ENCODE measurements at regions not wholly inside any gene's neighbourhood (a gene's known extent, or its start where the extent isn't known, plus 50 kb on each side); places are given as distances from the start of the nearest gene placed in this dataset.
A peak's percentile ranks its signal among the peaks of the same experiment; 100 is the strongest.

GRCh38 chr5:22928821-22929482 is 75.8 kb upstream of the CDH12 start:
- H2BK120ac ChIP-seq (ENCODE audit: low read depth, low read length, poor library complexity, severe bottlenecking), result no peak overlapping the region
- H2BK12ac ChIP-seq (ENCODE audit: insufficient read length, low read depth, low read length), result no peak overlapping the region
- H3K36me3 Mint-ChIP-seq (ENCODE audit: insufficient read depth in 1 of 3, low read depth in 3 of 3), result peaks cover 9 to 21% (median 11%) of the 10 kb centered on the region in 3 experiments; a peak in 6 of 7 replicates
- H4K91ac ChIP-seq (ENCODE audit: insufficient read length, low read depth, low read length), result no peak overlapping the region
- H3K9me3 ChIP-seq (ENCODE audit: control insufficient read depth, low read depth, low read length), result no peaks in the 10 kb centered on the region
- H2AFZ ChIP-seq (ENCODE audit: low read length), result no peak overlapping the region
- H3K27ac Mint-ChIP-seq, result peak overlapping the region; percentile 94 to 99 (median 98)
- H3K9me3 Mint-ChIP-seq, result peaks cover 8 to 13% of the 10 kb centered on the region in 2 experiments; a peak in 4 of 5 replicates
- H4K20me1 ChIP-seq (ENCODE audit: control insufficient read depth, insufficient read depth, insufficient read length), result no peaks in the 10 kb centered on the region
- no peaks in the 10 kb centered on the region for H3K79me1 ChIP-seq (ENCODE audit: insufficient read depth, low read depth, low read length, poor library complexity, severe bottlenecking)
- H2BK20ac ChIP-seq (ENCODE audit: low read depth, low read length, poor library complexity, severe bottlenecking), result peak overlapping the region; percentile 93
- H2BK15ac ChIP-seq (ENCODE audit: low read depth, low read length), result no peak overlapping the region
- no peak overlapping the region for H3K23ac ChIP-seq (ENCODE audit: insufficient read length, low read depth, low read length)
- no peak overlapping the region for H3K4me3 Mint-ChIP-seq
- no peak overlapping the region for H4K5ac ChIP-seq (ENCODE audit: insufficient read length, low read depth, low read length)
- H3K4ac ChIP-seq (ENCODE audit: low read depth, low read length), result no peak overlapping the region; the same call in 1 of the 2 replicates
- H3K27ac ChIP-seq (ENCODE audit: insufficient read length, low read depth, low read length), result peak overlapping the region; percentile 69
- no peak overlapping the region for H3K4me2 ChIP-seq (ENCODE audit: insufficient read depth, insufficient read length, low read length)
- no peak overlapping the region for H3K56ac ChIP-seq (ENCODE audit: insufficient read length, low read depth, low read length)
- DNase-seq, result peak; percentile 35
- WGBS (ENCODE audit: extremely low coverage, insufficient read length, low lambda C conversion rate), result no CpG with 5 or more reads among the region's 1 CpG
- no peaks in the 10 kb centered on the region for H3K79me2 ChIP-seq (ENCODE audit: insufficient read depth, low read length)
- peaks cover 13 to 16% of the 10 kb centered on the region in 2 experiments for H3K4me1 Mint-ChIP-seq
- no peak overlapping the region; the same call in 1 of the 2 replicates for H3K14ac ChIP-seq (ENCODE audit: insufficient read depth, low read length)
- no peak overlapping the region for H2BK5ac ChIP-seq (ENCODE audit: insufficient read length, low read length)
- TF ChIP-seq CTCF (conservative IDR thresholded peaks at IDR 0.05), result no peak
- H3K27me3 ChIP-seq (ENCODE audit: insufficient read depth, low read length), result no peaks in the 10 kb centered on the region
- no peaks in the 10 kb centered on the region for H3K23me2 ChIP-seq (ENCODE audit: insufficient read length, low read depth, low read length, poor library complexity, severe bottlenecking)
- H3K9ac ChIP-seq (ENCODE audit: extremely low read depth, insufficient read length, low read length), result no peak overlapping the region
- H3K4me1 ChIP-seq (ENCODE audit: insufficient read depth, low read length), result no peaks in the 10 kb centered on the region
- H3T11ph ChIP-seq (ENCODE audit: low read length), result peak overlapping the region; percentile 62
- H3K18ac ChIP-seq (ENCODE audit: insufficient read length, low read depth, low read length), result peak overlapping the region; percentile 65
- H3K27me3 Mint-ChIP-seq (ENCODE audit: low read depth), result no peaks in the 10 kb centered on the region; the same call in 1 of the 2 replicates
- no peak overlapping the region for H4K8ac ChIP-seq (replicated peaks; ENCODE audit: insufficient read length, low read depth, low read length)
- no peak overlapping the region for H2AK5ac ChIP-seq (ENCODE audit: insufficient read length, low read length)

All from H9 (cell line).